ENCODE measurements at regions not wholly inside any gene's neighbourhood (a gene's known extent, or its start where the extent isn't known, plus 50 kb on each side); places are given as distances from the start of the nearest gene placed in this dataset.

GRCh38 chr2:2557475-2557874 lies 226.4 kb upstream of the MYT1L start:
- TF ChIP-seq GABPA (IDR thresholded peaks at IDR 0.05; ENCODE audit: low read depth) (no peak), EZH2phosphoT487 (IDR thresholded peaks at IDR 0.05; ENCODE audit: borderline replicate concordance, low read depth) (no peak), RAD21 (IDR thresholded peaks at IDR 0.05; ENCODE audit: low read length) (no peak), CTCF (IDR thresholded peaks at IDR 0.05) (no peak), ELF1 (IDR thresholded peaks at IDR 0.05) (no peak), FOXM1 (IDR thresholded peaks at IDR 0.05; ENCODE audit: low read depth) (no peak), ZBTB33 (IDR thresholded peaks at IDR 0.05; ENCODE audit: borderline replicate concordance, low read depth) (no peak)
